GM12878 (cell line): ENCODE measurements at regions not wholly inside any gene's neighbourhood (a gene's known extent, or its start where the extent isn't known, plus 50 kb on each side); places are given as distances from the start of the nearest gene placed in this dataset.

Experiments used
- ATF2 ChIP-seq: IDR thresholded peaks from 2 replicates; pipeline ENCODE4 v1.6.1; 2012; ENCODE audit warnings: low read length, inconsistent platforms
- CTCF ChIP-seq, 3 experiments: IDR thresholded peaks in 2 of 3; conservative IDR thresholded peaks in 1 of 3; 2 replicates each; pipeline ENCODE4 v1.5.1; 2011; ENCODE audit warnings: low read depth in 3 of 3, low read length in 3 of 3, mild to moderate bottlenecking in 3 of 3, control low read depth in 2 of 3, moderate library complexity in 2 of 3, inconsistent platforms in 1 of 3, mixed read lengths in 1 of 3; ENCODE audit not compliant: control insufficient read depth in 2 of 3, insufficient read depth in 1 of 3; ENCODE audit errors: extremely low read depth in 1 of 3
- EGR1 ChIP-seq, 2 experiments: IDR thresholded peaks; 1 replicate in 1 of 2; 2 replicates in 1 of 2; pipeline ENCODE4 v1.6.1; 2011 to 2012; ENCODE audit warnings: low read depth in 2 of 2, low read length in 2 of 2, borderline replicate concordance in 1 of 2, mild to moderate bottlenecking in 1 of 2, moderate library complexity in 1 of 2
- EP300 ChIP-seq, 2 experiments: fragments of 150-350 bp in 1 of 2; IDR thresholded peaks; 2 replicates each; pipeline ENCODE4 v1.6.1; 2011 to 2012; ENCODE audit warnings: low read depth in 2 of 2, low read length in 2 of 2, borderline replicate concordance in 1 of 2, improper control_type of control experiment in 1 of 2, inconsistent platforms in 1 of 2; ENCODE audit not compliant: control insufficient read depth in 1 of 2
- EZH2 ChIP-seq: IDR thresholded peaks from 2 replicates; pipeline ENCODE4 v1.6.1; 2012; ENCODE audit warnings: low read depth, mild to moderate bottlenecking, control low read depth, inconsistent platforms, low read length, borderline replicate concordance; ENCODE audit not compliant: control insufficient read depth
- HDAC6 ChIP-seq: fragments of 200-600 bp; sonication (generic); IDR thresholded peaks from one replicate; pipeline ENCODE4 v1.8.0; 2017; ENCODE audit warnings: antibody characterized with exemption; ENCODE audit not compliant: unreplicated experiment
- NFIC ChIP-seq: IDR thresholded peaks from 2 replicates; pipeline ENCODE4 v1.6.1; 2012; ENCODE audit warnings: low read depth, mild to moderate bottlenecking, inconsistent platforms, low read length, moderate library complexity
- RELA ChIP-seq: fragments of 450-650 bp; IDR thresholded peaks from 2 replicates; pipeline ENCODE4 v1.8.0; 2014; ENCODE audit warnings: borderline replicate concordance; ENCODE audit not compliant: partially characterized antibody
- RUNX3 ChIP-seq: IDR thresholded peaks from 2 replicates; pipeline ENCODE4 v1.6.1; 2012; ENCODE audit warnings: low read length, inconsistent platforms
- TCF3 ChIP-seq: IDR thresholded peaks from 2 replicates; pipeline ENCODE4 v1.6.1; 2012; ENCODE audit warnings: low read depth, mild to moderate bottlenecking, low read length, borderline replicate concordance; ENCODE audit not compliant: insufficient read depth

GRCh38 chr10:43845121-43845520 lies 196.4 kb upstream of the ZNF32 start:
- TF ChIP-seq CTCF (IDR thresholded peaks at IDR 0.05 in 2 of 3, conservative IDR thresholded peaks at IDR 0.05 in 1 of 3; ENCODE audit: control insufficient read depth in 2 of 3, extremely low read depth in 1 of 3, insufficient read depth in 1 of 3, low read depth in 3 of 3, low read length in 3 of 3) (no peak), ATF2 (no peak), EP300 (IDR thresholded peaks at IDR 0.05; ENCODE audit: borderline replicate concordance in 1 of 2, control insufficient read depth in 1 of 2, low read depth in 2 of 2, low read length in 2 of 2) (no peak), RELA (no peak), RUNX3 (no peak), EZH2 (no peak), HDAC6 (no peak), TCF3 (no peak), NFIC (no peak), EGR1 (IDR thresholded peaks at IDR 0.05; ENCODE audit: borderline replicate concordance in 1 of 2, low read depth in 2 of 2, low read length in 2 of 2) (no peak)
